ENCODE measurements at regions not wholly inside any gene's neighbourhood (a gene's known extent, or its start where the extent isn't known, plus 50 kb on each side); places are given as distances from the start of the nearest gene placed in this dataset.

GRCh38 chr3:80052271-80052670 lies 284.5 kb upstream of the ROBO1 start:
- ATAC-seq (no peak), DNase-seq (no peak)

GRCh38 chr3:80051602-80051962 lies 283.8 kb upstream of the ROBO1 start:
- no peak for ATAC-seq
- DNase-seq, result no peak

GRCh38 chr3:80050826-80051601 lies 283.2 kb upstream of the ROBO1 start:
- peak; percentile 32 for ATAC-seq
- no peak for DNase-seq

- no peak for DNase-seq
- ATAC-seq, result no peak
Observed at GRCh38 chr3:80043226-80043625, 275.4 kb upstream of the ROBO1 start.

GRCh38 chr3:80040067-80040466 lies 272.3 kb upstream of the ROBO1 start:
- DNase-seq (no peak), ATAC-seq (no peak)

- DNase-seq, result no peak
- no peak for ATAC-seq
Observed at GRCh38 chr3:80036176-80036575, 268.4 kb upstream of the ROBO1 start.

GRCh38 chr3:80035021-80035420 lies 267.2 kb upstream of the ROBO1 start:
- ATAC-seq, result no peak
- DNase-seq, result no peak

GRCh38 chr3:80023010-80023409 lies 255.2 kb upstream of the ROBO1 start:
- DNase-seq (no peak), ATAC-seq (no peak)

- DNase-seq, result no peak
- ATAC-seq, result no peak
Observed at GRCh38 chr3:80018375-80018774, 250.6 kb upstream of the ROBO1 start.

- no peak for DNase-seq
- ATAC-seq, result no peak
Observed at GRCh38 chr3:80017369-80017768, 249.6 kb upstream of the ROBO1 start.

GRCh38 chr3:80014576-80014975 lies 246.8 kb upstream of the ROBO1 start:
- DNase-seq (no peak), ATAC-seq (no peak)

GRCh38 chr3:80010021-80010571 lies 242.3 kb upstream of the ROBO1 start:
- DNase-seq (no peak), ATAC-seq (no peak)

- DNase-seq (no peak), ATAC-seq (no peak)
Observed at GRCh38 chr3:80007522-80007921, 239.7 kb upstream of the ROBO1 start.

GRCh38 chr3:80006315-80006714 lies 238.5 kb upstream of the ROBO1 start:
- ATAC-seq (no peak), DNase-seq (no peak)

GRCh38 chr3:80000022-80000421 lies 232.2 kb upstream of the ROBO1 start:
- ATAC-seq, result no peak
- no peak for DNase-seq

GRCh38 chr3:79994397-79994796 lies 226.6 kb upstream of the ROBO1 start:
- DNase-seq (no peak), ATAC-seq (no peak)

GRCh38 chr3:79986338-79986737 lies 218.5 kb upstream of the ROBO1 start:
- ATAC-seq (no peak), DNase-seq (no peak)

- ATAC-seq (no peak), DNase-seq (no peak)
Observed at GRCh38 chr3:79985816-79986215, 218.0 kb upstream of the ROBO1 start.

- ATAC-seq (no peak), DNase-seq (no peak)
Observed at GRCh38 chr3:79983118-79983517, 215.3 kb upstream of the ROBO1 start.

- no peak for ATAC-seq
- DNase-seq, result no peak
Observed at GRCh38 chr3:79979990-79980389, 212.2 kb upstream of the ROBO1 start.

GRCh38 chr3:79976466-79976865 lies 208.7 kb upstream of the ROBO1 start:
- DNase-seq, result no peak

GRCh38 chr3:79973917-79974595 lies 206.3 kb upstream of the ROBO1 start:
- no peak for DNase-seq
- no peak for ATAC-seq

More at GRCh38 chr3:79976466-79976865, 208.7 kb upstream of the ROBO1 start:
- ATAC-seq, result no peak

GRCh38 chr3:79973482-79973881 lies 205.7 kb upstream of the ROBO1 start:
- no peak for ATAC-seq

GRCh38 chr3:79968418-79968817 lies 200.6 kb upstream of the ROBO1 start:
- DNase-seq (no peak), ATAC-seq (no peak)

More at GRCh38 chr3:79973482-79973881, 205.7 kb upstream of the ROBO1 start:
- no peak for DNase-seq
